Bronchial epithelial cell (primary cell): ENCODE measurements at regions not wholly inside any gene's neighbourhood (a gene's known extent, or its start where the extent isn't known, plus 50 kb on each side); places are given as distances from the start of the nearest gene placed in this dataset.

Experiments used
- DNase-seq: peaks from one replicate; pipeline ENCODE4 v3.0.0-alpha.2; 2010; ENCODE audit warnings: low read depth
- FAIRE-seq: peaks from 2 replicates; lab custom pipeline; 2011; peaks lifted over from hg19 to GRCh38; lab: Jason Lieb, UNC
- H3K27me3 ChIP-seq: 2 replicates; pipeline ENCODE4 v1.5.1; 2011; ENCODE audit warnings: low read length; ENCODE audit not compliant: control insufficient read depth, insufficient read depth
- H3K36me3 ChIP-seq: 2 replicates; pipeline ENCODE4 v1.5.1; 2011; ENCODE audit warnings: low read length; ENCODE audit not compliant: control insufficient read depth, insufficient read depth
- H3K4me3 ChIP-seq: 2 replicates; pipeline ENCODE4 v1.5.1; 2011; ENCODE audit warnings: mild to moderate bottlenecking, low read depth, low read length, control low read depth
- TF ChIP-seq, protein P1 (sequence below): IDR thresholded peaks from 2 replicates; pipeline ENCODE4 v1.5.1; 2011; ENCODE audit warnings: mild to moderate bottlenecking, moderate library complexity, low read length, control low read depth, inconsistent platforms; ENCODE audit not compliant: insufficient read depth, severe bottlenecking

DNA sequence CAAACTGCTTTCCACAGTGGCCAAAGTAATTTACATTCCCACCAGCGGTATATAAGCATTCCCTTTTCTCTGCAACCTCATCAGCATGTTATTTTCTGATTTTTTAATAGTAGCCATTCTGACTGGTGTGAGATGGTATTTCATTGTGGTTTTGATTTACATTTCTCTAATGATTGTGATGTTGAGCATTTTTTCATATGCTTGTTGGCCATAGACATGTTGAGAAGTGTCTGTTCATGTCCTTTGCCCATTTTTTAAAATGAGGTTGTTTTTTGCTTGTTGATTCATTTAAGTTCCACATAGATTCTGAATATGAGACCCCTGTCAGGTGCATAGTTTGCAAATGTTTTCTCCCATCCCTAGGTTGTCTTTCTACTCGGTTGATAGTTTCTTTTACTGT is 254.5 kb upstream of the MPDZ start:
- peak; percentile 57 for DNase-seq
- H3K36me3 ChIP-seq, result no peaks in the 10 kb centered on the region
- TF ChIP-seq, protein P1, sequence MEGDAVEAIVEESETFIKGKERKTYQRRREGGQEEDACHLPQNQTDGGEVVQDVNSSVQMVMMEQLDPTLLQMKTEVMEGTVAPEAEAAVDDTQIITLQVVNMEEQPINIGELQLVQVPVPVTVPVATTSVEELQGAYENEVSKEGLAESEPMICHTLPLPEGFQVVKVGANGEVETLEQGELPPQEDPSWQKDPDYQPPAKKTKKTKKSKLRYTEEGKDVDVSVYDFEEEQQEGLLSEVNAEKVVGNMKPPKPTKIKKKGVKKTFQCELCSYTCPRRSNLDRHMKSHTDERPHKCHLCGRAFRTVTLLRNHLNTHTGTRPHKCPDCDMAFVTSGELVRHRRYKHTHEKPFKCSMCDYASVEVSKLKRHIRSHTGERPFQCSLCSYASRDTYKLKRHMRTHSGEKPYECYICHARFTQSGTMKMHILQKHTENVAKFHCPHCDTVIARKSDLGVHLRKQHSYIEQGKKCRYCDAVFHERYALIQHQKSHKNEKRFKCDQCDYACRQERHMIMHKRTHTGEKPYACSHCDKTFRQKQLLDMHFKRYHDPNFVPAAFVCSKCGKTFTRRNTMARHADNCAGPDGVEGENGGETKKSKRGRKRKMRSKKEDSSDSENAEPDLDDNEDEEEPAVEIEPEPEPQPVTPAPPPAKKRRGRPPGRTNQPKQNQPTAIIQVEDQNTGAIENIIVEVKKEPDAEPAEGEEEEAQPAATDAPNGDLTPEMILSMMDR, result no peak
- FAIRE-seq, result no peak
- H3K4me3 ChIP-seq, result no peak overlapping the region
- H3K27me3 ChIP-seq, result no peaks in the 10 kb centered on the region

DNA sequence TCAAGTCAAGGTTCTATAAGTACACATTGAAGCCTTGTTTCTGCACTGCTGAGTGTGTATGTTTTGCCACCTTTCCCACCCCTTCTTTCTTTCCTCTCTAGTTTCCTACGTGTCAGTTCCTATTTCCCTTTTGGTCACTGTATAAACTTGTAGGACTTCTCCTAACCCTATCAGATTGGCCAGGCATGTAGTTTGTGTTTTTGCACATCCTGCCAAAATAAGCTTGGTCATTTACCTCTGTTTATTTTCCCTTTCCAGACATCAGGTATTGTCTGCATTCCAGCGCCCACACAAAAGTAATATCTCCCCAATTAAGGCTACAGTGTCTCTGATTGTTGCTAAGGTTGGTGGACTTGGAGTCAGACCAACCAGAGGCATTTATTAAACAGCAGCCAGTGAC is 252.9 kb upstream of the MPDZ start:
- Histone ChIP-seq H3K4me3 (no peak overlapping the region), H3K27me3 (no peaks in the 10 kb centered on the region), H3K36me3 (no peaks in the 10 kb centered on the region)
- FAIRE-seq, result no peak
- DNase-seq, result peak; percentile 75
- TF ChIP-seq, protein P1, result no peak

DNA sequence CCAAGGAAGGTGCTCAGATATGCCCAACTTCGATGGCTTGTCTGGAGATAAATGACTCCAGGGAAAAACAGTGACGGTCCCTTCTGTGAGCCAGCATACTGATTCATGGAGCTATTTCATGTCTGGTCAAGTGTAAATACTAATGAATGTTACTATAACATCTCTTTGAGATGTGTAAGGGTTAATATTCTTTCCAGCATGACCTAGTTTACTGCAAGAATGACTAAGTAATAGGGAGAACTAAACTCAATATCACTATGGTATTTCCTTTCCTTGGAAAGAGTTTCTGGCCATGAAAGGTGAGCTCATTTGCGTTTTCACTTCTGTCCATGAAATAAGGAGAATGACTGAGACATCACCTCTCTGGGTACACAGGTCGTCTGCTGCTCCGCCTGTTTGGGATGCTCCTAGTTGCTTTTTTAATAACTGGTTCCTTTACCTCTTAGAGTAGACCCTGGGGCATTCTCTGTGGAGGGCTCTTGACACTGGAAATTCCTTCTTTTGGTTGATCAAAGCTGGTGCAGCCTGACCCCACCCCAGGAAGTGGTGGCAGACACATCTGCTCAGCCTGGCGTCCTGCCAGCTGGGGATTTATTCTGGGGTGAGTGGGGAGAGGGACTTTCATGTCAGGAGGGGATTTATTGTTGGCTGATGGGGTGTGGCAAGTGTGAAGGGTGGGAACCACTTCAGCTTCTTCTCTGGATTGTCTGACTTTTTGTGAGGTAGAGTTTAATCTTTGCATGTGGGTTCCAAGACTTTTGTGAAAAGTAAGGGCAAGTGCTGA is 250.0 kb upstream of the MPDZ start:
- no peaks in the 10 kb centered on the region for H3K27me3 ChIP-seq
- no peak overlapping the region for H3K4me3 ChIP-seq
- TF ChIP-seq, protein P1, result no peak
- DNase-seq, result peak; percentile 90
- H3K36me3 ChIP-seq, result no peaks in the 10 kb centered on the region
- FAIRE-seq, result no peak

DNA sequence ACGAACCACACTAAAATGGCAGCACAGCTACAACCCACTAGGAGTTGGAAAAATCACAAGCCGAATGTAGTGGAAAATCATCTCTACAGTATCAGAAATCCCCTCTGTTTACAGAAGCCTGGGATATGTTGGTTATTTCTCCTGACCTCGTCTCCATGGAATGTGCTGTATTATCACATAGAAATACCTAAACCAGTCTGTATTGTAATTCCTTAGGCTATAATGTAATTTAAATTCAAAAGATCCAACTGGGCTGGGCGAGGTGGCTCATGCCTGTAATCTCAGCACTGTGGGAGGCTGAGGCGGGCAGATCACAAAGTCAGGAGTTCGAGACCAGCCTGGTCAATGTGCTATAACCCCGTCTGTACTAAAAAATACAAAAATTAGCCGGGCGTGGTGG is 244.8 kb upstream of the MPDZ start:
- DNase-seq (peak; percentile 15), FAIRE-seq (no peak)
- H3K4me3 ChIP-seq, result no peak overlapping the region
- no peaks in the 10 kb centered on the region for H3K36me3 ChIP-seq
- TF ChIP-seq, protein P1, result no peak
- no peaks in the 10 kb centered on the region for H3K27me3 ChIP-seq

DNA sequence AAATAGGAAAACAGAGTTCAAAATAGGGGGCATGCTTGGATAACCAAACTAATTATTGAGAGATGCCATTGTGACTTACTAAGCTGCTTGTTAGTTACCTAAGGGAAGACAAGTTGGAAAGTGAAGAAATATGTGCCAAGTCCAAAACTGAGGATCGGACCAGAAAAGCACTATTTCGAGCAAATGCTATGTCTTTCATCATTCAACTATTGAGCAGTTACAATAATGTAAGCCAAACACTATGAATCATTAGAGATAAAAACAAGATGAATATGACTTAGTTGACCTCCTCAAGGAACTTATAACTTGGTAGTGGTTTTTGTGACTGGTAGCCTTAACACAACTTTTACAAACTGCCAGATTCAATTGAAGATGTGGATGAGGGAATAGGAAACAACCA is 240.6 kb upstream of the MPDZ start:
- Histone ChIP-seq H3K36me3 (no peaks in the 10 kb centered on the region), H3K4me3 (no peak overlapping the region), H3K27me3 (no peaks in the 10 kb centered on the region)
- FAIRE-seq, result no peak
- TF ChIP-seq, protein P1, result no peak
- DNase-seq, result peak; percentile 13
